DOHH2 (cell line): ENCODE measurements at regions not wholly inside any gene's neighbourhood (a gene's known extent, or its start where the extent isn't known, plus 50 kb on each side); places are given as distances from the start of the nearest gene placed in this dataset.

Source experiments
- H3F3A ChIP-seq: fragments of 200-600 bp; sonication (generic), shearing (Covaris generic); 2 replicates; pipeline ENCODE4 v1.6.0; 2016; ENCODE audit warnings: antibody characterized with exemption, mild to moderate bottlenecking; ENCODE audit not compliant: control insufficient read depth, insufficient read depth
- H3K27ac ChIP-seq: fragments of 200-600 bp; sonication (generic); 2 replicates; pipeline ENCODE4 v1.5.1; 2014; ENCODE audit warnings: low read depth, mild to moderate bottlenecking, low read length, moderate library complexity
- H3K27me3 ChIP-seq: fragments of 200-600 bp; sonication (generic); 2 replicates; pipeline ENCODE4 v1.6.1; 2014; ENCODE audit warnings: mild to moderate bottlenecking, low read length, mixed read lengths; ENCODE audit not compliant: control insufficient read depth
- H3K36me3 ChIP-seq: fragments of 200-600 bp; sonication (generic); 2 replicates; pipeline ENCODE4 v1.6.1; 2014; ENCODE audit warnings: mild to moderate bottlenecking, low read length, moderate library complexity, mixed read lengths; ENCODE audit not compliant: control insufficient read depth
- H3K4me1 ChIP-seq: fragments of 200-600 bp; sonication (generic); 2 replicates; pipeline ENCODE4 v1.6.1; 2014; ENCODE audit warnings: mild to moderate bottlenecking, low read length, mixed read lengths; ENCODE audit not compliant: control insufficient read depth
- H3K4me2 ChIP-seq: fragments of 200-600 bp; sonication (generic); 2 replicates; pipeline ENCODE4 v1.6.0; 2014; ENCODE audit warnings: mild to moderate bottlenecking, low read length, moderate library complexity
- H3K4me3 ChIP-seq: fragments of 200-600 bp; sonication (generic); 2 replicates; pipeline ENCODE4 v1.5.1; 2014; ENCODE audit warnings: mild to moderate bottlenecking, low read length, mixed read lengths
- H3K79me2 ChIP-seq: fragments of 200-600 bp; sonication (generic); 2 replicates; pipeline ENCODE4 v1.6.1; 2014; ENCODE audit warnings: mild to moderate bottlenecking, low read length, mixed read lengths; ENCODE audit not compliant: control insufficient read depth
- H3K9me2 ChIP-seq: fragments of 200-600 bp; sonication (generic); replicated peaks from 2 replicates; pipeline ENCODE4 v1.6.1; 2014; ENCODE audit warnings: mild to moderate bottlenecking, low read length, mixed read lengths; ENCODE audit not compliant: control insufficient read depth
- H3K9me3 ChIP-seq: fragments of 200-600 bp; sonication (generic); 2 replicates; pipeline ENCODE4 v1.6.1; 2014; ENCODE audit warnings: antibody characterized with exemption, low read length, mixed read lengths; ENCODE audit not compliant: control insufficient read depth, insufficient read depth
- H4K20me1 ChIP-seq: fragments of 200-600 bp; sonication (generic); 2 replicates; pipeline ENCODE4 v1.6.0; 2014; ENCODE audit warnings: low read depth, mild to moderate bottlenecking, antibody characterized with exemption, low read length, moderate library complexity; ENCODE audit not compliant: control insufficient read depth, insufficient read depth
- CTCF ChIP-seq: fragments of 200-600 bp; sonication (generic); IDR thresholded peaks from one replicate; pipeline ENCODE4 v1.5.1; 2014; ENCODE audit warnings: antibody characterized with exemption, mild to moderate bottlenecking, low read depth, low read length; ENCODE audit not compliant: poor library complexity, severe bottlenecking
- EZH2phosphoT487 ChIP-seq: fragments of 200-600 bp; sonication (generic); IDR thresholded peaks from 2 replicates; pipeline ENCODE4 v1.6.1; 2017; ENCODE audit warnings: borderline replicate concordance, mild to moderate bottlenecking, antibody characterized with exemption, low read length, moderate library complexity, mixed read lengths

GRCh38 chr11:104332110-104332509 lies 168.2 kb upstream of the PDGFD start:
- H4K20me1 ChIP-seq = no peaks in the 10 kb centered on the region
- TF ChIP-seq CTCF (peak; percentile 74), EZH2phosphoT487 (no peak)
- H3K79me2 ChIP-seq = no peaks in the 10 kb centered on the region
- H3K4me2 ChIP-seq = no peak overlapping the region
- H3K27ac ChIP-seq = no peak overlapping the region
- no peaks in the 10 kb centered on the region for H3K27me3 ChIP-seq
- H3K9me3 ChIP-seq = no peaks in the 10 kb centered on the region
- H3K4me1 ChIP-seq = no peaks in the 10 kb centered on the region
- H3K36me3 ChIP-seq = no peaks in the 10 kb centered on the region
- H3K9me2 ChIP-seq = no peaks in the 10 kb centered on the region; the same call in 1 of the 2 replicates
- H3F3A ChIP-seq = no peaks in the 10 kb centered on the region
- H3K4me3 ChIP-seq = no peak overlapping the region

DNA sequence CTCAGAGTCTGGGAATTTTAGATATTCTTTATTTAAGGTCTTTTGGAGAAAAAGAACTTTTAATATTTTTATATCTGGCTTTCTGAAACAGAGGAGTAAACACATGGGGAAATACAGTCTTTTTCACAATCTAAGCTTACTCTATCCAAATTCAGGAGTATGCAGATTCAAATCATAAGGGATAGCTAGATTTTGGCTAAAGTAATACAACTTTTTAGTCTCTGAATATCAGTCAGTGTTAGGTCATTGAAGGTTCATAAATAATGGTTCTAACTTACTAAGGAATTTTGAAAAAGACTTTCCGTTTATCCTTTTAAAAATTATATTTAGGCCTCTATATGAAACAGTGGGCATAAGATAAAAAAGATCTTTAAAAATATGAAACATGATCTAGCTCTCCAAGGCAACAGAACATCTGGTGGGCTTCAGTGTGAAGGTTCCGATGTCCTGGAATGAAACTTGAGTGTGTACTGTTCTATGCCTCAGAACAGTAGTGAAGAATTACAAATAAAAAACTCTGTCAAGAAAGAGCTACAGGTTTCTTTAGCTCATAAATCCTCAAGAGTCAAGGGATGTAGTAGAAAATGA lies 165.2 kb upstream of the PDGFD start:
- no peaks in the 10 kb centered on the region for H3K36me3 ChIP-seq
- H3K27me3 ChIP-seq = no peaks in the 10 kb centered on the region
- TF ChIP-seq EZH2phosphoT487 = no peak
- TF ChIP-seq CTCF = no peak
- H3K9me2 ChIP-seq = no peaks in the 10 kb centered on the region; the same call in 1 of the 2 replicates
- no peak overlapping the region for H3K4me3 ChIP-seq
- H3K9me3 ChIP-seq = no peaks in the 10 kb centered on the region
- H3K4me1 ChIP-seq = no peaks in the 10 kb centered on the region
- no peaks in the 10 kb centered on the region for H3K79me2 ChIP-seq
- no peaks in the 10 kb centered on the region for H4K20me1 ChIP-seq
- no peaks in the 10 kb centered on the region for H3F3A ChIP-seq
- no peak overlapping the region for H3K4me2 ChIP-seq
- no peak overlapping the region for H3K27ac ChIP-seq

- no peaks in the 10 kb centered on the region for H3F3A ChIP-seq
Observed at GRCh38 chr11:104328512-104328907, 164.6 kb upstream of the PDGFD start.

More at GRCh38 chr11:104328512-104328907, 164.6 kb upstream of the PDGFD start:
- no peaks in the 10 kb centered on the region for H3K9me3 ChIP-seq
- H3K27me3 ChIP-seq = no peaks in the 10 kb centered on the region
- H3K4me2 ChIP-seq = no peak overlapping the region
- H3K36me3 ChIP-seq = no peaks in the 10 kb centered on the region
- TF ChIP-seq CTCF = no peak
- TF ChIP-seq EZH2phosphoT487 = no peak
- no peaks in the 10 kb centered on the region for H3K79me2 ChIP-seq
- H3K9me2 ChIP-seq = no peaks in the 10 kb centered on the region; the same call in 1 of the 2 replicates
- no peak overlapping the region for H3K27ac ChIP-seq
- H4K20me1 ChIP-seq = no peaks in the 10 kb centered on the region
- H3K4me1 ChIP-seq = no peaks in the 10 kb centered on the region
- no peak overlapping the region for H3K4me3 ChIP-seq
